Right lobe of liver (tissue), 4 donors: ENCODE measurements at regions not wholly inside any gene's neighbourhood (a gene's known extent, or its start where the extent isn't known, plus 50 kb on each side); places are given as distances from the start of the nearest gene placed in this dataset.

Source experiments
- CTCF ChIP-seq, 4 donors: fragments of 200-600 bp in 3 of 4; fragments of 450-650 bp in 1 of 4; IDR thresholded peaks; one replicate each; pipeline versions ENCODE4 v1.5.1 to v1.8.0; 2016 to 2022; ENCODE audit warnings: antibody characterized with exemption in 4 of 4, mild to moderate bottlenecking in 2 of 4
- POLR2A ChIP-seq: fragments of 450-650 bp; IDR thresholded peaks from one replicate; pipeline ENCODE4 v1.6.1; 2017; ENCODE audit warnings: antibody characterized with exemption, mild to moderate bottlenecking
- donor health status: DM: no; HTN: no; CAD: no.
- donor health status: DM: no; HTN: no; CAD: no.
- donor health status: DM: no; HTN: yes; CAD: no.

DNA sequence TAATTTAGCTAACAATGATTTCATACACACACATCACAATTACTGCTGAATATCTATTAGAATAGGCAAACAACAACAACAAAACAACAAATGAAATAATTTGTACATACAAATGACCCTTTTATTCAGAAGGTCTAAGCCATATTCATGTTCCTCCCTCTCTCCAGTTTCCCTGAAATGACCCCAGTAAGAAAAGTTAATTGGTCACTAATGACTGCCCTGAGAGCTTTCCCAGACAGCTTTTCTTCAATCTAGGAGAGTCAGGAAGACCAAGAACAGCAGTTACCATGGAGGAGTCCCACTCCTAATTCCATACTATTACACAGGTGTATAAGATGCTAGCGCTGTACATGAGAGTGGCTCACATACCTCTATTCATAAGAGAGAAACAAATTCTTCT is 121.2 kb upstream of the GRIP1 start:
- TF ChIP-seq CTCF (IDR thresholded peaks at IDR 0.05) (no peak), POLR2A (no peak)
